GM19043 (cell line): ENCODE measurements at regions not wholly inside any gene's neighbourhood (a gene's known extent, or its start where the extent isn't known, plus 50 kb on each side); places are given as distances from the start of the nearest gene placed in this dataset.

Experiments
- ATAC-seq: cut with Tn5 transposase; IDR thresholded peaks from one replicate; pipeline ENCODE4 v1.9.1; 2021; ENCODE audit warnings: low read depth; ENCODE audit not compliant: unreplicated experiment

- no peak for ATAC-seq
These were observed 116.6 kb downstream of the IRF8 start for GRCh38 chr16:86015606-86016005.

GRCh38 chr16:86016201-86016965 is 117.4 kb downstream of the IRF8 start:
- no peak for ATAC-seq

- no peak for ATAC-seq
These were observed 119.1 kb downstream of the IRF8 start for GRCh38 chr16:86018071-86018470.

DNA sequence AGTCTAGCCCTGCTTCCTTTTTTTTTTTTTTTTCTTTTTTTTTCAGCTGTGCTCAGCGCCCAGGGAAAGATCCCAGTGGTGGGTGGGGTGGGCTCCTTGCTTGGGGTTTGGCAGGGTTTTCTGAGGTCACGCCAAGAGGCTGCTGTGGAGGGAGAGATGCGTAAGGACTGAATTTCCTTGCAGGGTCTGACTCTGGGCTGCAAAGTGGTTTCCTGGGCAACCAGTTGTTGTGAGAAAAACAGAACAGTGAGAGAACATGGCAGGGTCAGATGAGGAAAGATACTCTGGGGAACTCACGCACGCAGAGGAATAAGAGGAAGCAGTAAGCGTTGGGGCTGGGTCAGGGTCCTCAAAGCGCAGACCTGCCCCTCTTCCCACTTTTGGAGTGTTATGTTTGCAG is 119.5 kb downstream of the IRF8 start:
- ATAC-seq, result no peak

- no peak for ATAC-seq
These were observed 120.0 kb downstream of the IRF8 start for GRCh38 chr16:86018941-86019340.

DNA sequence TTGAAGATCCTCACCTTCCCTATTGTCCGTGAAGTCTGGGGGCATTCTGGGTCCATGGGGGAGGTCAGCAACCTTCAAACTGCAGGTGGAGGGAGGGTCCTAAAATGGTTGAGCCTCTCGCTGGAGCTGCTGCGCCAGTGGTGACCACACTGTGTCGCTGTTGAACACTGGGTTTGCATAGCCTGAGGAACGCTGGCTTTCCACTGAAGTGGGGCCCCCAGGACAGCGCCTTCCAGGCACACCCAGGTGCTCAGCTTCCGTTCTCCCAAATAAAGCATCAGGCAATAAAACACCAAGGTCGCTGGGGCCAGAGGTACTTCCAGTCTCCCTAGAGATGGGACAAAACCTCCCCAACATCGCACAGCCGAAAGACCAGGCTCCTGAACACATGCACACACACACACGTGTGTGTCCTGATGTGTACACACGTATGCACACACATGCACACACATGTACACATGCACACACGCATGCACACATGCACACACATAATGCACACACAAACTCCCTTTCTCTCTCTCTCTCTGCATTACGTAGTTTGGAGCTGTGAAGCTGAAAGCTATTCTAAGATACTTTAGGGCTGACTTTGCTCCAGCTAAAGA is 120.6 kb downstream of the IRF8 start:
- ATAC-seq, result no peak

DNA sequence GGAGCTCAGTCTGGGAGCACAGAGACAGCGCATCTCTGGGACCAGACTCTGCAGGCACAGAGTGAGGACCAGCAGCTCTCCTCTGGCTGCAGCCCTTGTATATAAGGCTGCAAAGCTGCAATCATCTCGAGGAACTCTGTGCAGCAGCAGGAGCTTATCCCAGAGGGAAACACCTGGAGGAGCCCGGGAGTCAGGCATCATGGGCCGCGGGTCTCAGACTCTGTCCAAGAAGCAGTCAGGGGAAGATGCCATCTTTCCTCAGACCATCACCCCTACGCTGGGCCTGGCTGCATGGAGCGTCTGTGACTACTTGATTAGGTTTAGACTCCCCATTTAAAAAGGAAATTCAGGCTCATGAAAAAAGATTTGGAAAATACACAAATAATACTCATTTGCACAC is 122.0 kb downstream of the IRF8 start:
- no peak for ATAC-seq

- ATAC-seq, result no peak
These were observed 123.5 kb downstream of the IRF8 start for GRCh38 chr16:86022381-86022960.

- ATAC-seq, result no peak
These were observed 125.2 kb downstream of the IRF8 start for GRCh38 chr16:86024210-86024609.

DNA sequence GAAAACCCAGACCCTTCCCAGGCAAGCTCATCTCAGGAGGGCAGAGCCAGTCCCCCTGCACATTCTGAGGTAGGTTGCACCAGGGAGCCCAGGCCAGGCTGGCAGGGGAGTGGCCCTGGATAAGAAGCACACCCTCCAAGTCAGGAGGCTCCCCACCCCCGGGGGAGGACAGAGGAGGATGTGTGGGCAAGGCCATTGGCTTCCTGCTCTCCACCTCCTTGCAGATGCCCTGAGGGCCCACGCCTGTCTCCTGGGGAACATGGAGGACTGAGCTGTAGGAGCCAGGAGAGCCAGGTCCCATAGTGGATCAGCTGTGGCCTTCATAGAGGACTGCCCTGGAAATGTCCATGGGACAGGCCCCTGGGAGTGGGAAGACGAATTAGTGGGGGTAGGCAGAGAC is 126.7 kb downstream of the IRF8 start:
- no peak for ATAC-seq

- no peak for ATAC-seq
These were observed 127.4 kb downstream of the IRF8 start for GRCh38 chr16:86026171-86026910.

DNA sequence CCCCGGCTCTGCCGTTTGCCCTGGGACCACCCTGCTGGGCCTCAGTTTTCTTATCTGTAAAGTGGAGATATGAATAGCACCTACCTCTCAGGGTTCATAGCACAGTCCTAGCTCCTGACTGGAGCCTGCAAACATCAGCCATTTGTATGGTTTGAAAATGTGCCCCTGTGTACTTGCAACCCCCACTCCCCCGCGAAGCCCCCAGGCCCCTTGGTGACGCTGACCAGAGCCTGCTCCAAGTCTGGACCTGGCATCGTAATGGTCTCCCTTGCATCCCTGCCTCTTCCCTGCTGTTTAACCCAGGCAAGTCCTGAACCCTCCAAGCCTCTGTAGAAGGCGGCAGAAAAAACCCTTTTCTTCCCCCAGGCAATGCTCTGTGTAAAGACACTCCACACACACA is 128.0 kb downstream of the IRF8 start:
- no peak for ATAC-seq

DNA sequence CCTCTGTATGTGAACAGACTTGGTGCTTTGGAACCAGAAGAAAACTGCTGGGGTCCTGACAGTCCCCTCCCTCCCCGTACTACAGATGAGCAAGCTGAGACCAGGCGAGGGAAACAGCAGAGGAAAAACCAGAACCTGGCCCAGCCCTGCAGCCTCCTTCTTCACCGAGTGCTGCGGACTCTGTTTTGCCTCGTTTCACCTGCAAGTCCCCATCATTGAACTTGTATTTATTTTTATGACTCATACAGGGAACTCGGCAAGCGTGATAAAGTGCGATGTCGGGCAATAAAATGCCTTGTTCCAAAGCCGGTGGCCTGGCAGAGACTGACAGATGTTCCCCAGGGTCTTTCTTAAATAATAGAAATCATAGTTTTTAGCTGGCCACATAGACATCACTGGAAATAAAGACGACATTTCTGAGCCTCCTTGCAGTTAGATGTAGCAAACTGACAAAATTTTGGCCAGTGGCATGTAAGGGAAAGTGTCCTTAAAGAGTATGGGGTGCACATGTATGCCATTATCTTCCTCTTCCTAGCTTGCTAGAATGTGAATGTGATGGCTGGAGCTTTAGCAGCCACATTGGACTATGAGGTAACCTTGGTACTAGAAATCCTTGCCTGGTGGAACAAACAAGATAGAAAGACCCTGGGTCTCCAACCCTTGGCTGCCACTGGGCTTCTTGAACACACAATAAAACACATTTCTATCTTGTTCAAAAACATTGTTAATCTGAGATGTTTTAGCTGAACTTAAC is 128.6 kb downstream of the IRF8 start:
- no peak for ATAC-seq

- no peak for ATAC-seq
These were observed 130.3 kb downstream of the IRF8 start for GRCh38 chr16:86029131-86029741.

DNA sequence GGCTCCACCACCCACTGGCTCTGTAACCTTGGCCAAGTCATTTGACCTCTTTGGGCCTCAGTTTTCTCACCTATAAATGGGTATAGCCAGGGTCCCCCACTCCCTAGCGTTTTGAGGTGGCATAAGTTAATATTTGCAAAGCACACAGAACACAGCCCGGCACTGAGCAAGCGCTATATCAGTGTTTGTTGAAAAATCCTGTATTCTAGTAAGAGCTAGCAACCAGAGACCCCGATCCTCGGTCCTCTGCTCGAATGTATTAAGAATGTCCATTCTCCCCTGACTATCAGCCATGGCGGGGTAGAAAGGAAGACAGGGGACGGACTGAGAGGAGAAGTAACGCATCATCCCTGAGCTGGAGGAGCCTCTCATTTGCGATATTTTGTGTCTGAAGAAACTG is 131.2 kb downstream of the IRF8 start:
- no peak for ATAC-seq

DNA sequence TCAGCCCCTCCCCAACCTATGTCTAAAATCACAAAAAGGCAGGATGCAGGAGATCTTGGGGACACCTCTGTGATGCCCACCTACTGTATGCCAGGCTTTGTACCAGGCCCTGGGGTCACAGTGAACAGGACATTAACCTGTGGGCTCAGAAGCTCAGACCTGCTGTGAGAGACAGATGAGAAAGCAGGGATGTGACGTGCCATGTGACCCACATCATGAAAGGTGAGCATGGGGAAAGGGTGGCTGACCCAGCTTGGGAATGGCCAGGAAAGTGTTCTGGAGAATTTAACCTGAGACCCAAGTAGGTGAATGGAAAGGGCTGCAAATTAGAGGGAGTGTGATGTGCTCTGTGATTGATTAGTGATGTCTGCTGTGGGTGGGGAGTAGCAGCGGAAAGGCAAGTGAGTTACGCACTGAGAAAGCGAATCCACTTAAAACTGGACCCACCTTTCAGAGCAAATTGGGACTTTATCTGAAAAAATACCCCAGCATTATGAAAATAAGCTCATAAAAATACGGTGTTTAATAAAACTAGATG is 132.2 kb downstream of the IRF8 start:
- no peak for ATAC-seq

- no peak for ATAC-seq
These were observed 134.1 kb downstream of the IRF8 start for GRCh38 chr16:86033016-86033474.

GRCh38 chr16:86033971-86034370 is 135.0 kb downstream of the IRF8 start:
- no peak for ATAC-seq

DNA sequence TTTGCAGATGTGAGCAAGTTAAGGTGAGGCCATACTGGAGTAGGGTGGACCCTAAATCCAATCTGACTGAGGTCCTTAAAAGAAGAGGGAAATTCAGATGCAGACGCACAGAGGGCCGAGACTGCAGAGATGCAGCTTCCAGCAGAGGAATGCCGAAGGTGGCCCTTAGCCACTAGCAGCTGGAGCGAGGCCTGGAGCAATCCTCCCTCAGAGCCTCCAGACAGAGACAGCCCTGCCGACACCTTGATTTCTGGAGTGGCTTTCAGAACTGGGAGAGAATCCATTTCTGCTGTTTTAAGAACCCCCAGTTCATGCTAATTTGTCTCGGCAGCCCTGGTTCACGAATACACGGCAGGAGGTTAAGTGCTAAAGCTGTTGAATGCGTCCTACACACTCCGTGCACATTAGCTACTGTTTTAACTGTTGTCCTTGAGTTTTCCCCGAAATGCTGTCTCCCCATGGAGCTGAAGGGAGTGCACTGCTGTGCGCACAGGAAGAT is 135.5 kb downstream of the IRF8 start:
- ATAC-seq, result no peak

- no peak for ATAC-seq
These were observed 136.9 kb downstream of the IRF8 start for GRCh38 chr16:86035906-86036305.
